GM18526 (cell line): ENCODE measurements at regions not wholly inside any gene's neighbourhood (a gene's known extent, or its start where the extent isn't known, plus 50 kb on each side); places are given as distances from the start of the nearest gene placed in this dataset.

Source experiments
- POLR2A ChIP-seq: IDR thresholded peaks from 3 replicates; pipeline ENCODE4 v1.6.1; 2011; ENCODE audit not compliant: insufficient read length; ENCODE audit errors: extremely low read depth

DNA sequence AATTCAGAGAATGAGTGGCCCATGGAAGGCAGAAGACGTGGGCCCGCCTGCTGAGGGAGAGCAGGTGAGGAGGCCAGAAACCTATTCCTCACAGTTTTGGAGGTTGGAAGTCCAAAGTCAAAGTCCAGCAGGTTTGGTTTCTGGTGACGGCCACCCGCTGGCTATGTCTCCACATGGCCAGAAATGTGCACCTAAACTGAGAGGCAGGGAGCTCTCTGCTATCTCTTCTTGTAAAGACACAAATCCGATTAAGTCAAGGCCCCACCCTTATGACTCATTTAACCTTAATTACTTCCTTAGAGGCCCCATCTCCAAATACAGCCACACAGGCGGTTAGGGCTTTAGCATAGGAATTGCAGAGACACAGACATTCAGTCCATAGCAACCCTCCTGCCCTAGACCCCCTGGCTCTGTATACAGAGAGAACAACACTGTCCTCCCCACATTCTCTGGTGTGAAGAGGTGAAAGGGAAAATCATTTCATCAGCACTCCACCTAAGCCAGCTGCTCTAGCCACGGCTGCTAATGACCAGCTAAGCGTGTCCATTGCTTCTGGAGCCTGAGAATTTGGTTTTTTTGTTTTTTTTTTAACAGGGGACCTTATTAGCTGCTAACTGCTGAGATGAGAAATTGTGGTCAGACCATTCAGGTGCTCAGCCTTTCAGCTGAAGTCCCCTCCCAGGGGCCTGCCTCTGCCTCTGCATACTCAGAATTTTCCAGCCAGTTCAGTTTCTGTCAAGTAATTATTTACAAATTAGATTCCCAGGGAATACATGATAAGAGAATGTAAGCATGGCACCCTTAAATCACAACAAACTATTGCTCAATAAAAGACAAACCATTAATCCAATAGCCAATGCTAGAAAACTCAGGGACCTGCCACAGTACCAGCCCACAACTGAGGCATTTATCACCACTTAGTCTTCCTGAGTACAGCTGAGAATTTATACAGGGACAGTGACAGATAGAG, 368.7 kb upstream of the ID2 start:
- TF ChIP-seq POLR2A = no peak

GRCh38 chr2:8314063-8314462, 367.8 kb upstream of the ID2 start:
- no peak for TF ChIP-seq POLR2A

DNA sequence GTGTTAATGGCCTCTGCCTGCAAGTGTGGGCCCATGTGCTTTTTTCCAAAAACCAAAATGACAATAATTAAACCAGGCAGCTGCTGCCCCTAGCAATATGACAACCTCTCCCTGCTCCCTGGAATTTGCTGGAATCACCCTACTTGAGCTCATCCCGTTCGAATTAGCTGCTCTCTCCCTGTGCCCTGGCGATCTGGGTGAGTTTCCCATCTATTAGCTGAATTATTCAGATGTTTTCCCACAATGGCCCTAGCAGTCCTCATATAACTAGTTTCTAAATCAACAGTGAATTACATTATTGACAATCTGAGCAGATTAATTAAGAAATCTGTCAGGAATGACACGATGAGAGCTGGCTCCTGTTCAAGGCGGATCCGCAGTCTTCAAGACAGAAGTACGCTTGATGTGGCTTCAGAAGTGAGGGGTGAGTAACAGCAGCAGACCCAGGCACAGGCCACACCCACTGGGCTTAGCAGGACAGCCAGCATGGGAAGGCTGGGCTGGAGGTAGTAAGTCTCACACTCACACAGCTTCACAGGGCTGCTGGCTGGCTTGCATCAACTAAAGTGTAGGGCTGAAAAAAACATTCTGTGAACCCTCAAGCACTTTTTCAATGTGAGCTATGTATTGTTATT, 366.2 kb upstream of the ID2 start:
- no peak for TF ChIP-seq POLR2A

GRCh38 chr2:8316356-8316755, 365.5 kb upstream of the ID2 start:
- TF ChIP-seq POLR2A = no peak

DNA sequence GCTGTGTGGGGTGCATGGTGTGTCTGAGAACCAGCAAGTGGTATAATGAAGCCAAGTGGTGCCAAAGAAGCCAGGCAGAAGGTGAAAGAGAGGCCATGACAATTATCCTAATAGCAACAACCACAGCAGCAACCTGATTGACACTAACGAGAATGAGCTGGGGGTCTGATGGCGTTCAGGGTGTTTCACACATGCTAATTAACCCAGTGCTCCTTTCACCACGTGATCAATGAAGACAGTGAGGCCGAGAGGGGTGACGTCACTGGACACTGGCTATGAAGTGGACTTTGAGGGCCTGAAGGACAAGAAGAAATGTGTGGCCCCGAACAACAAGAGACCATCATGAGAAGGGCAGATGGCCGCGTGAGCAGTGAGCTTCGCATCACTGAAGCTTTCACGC, 364.4 kb upstream of the ID2 start:
- no peak for TF ChIP-seq POLR2A

DNA sequence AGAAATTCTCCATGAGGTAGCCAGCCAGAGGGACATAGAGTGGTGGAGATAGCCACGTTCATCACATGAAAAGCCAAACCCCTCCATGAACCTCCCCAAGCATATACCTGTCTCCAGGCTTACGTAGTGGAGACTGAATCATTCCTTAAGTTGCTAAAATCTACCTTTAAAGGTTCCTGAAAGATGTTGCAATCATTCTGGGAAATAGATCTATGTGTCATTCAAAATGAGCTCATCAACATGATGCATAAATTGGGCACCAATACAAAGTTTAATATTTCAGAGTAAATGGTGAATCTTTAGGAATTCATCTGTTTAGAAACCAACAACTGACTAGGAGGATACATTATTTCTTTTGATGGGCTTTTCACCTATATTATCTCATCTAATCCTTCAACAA, 362.6 kb upstream of the ID2 start:
- TF ChIP-seq POLR2A = no peak

- no peak for TF ChIP-seq POLR2A
Observed at GRCh38 chr2:8320311-8321066, 361.4 kb upstream of the ID2 start.

GRCh38 chr2:8322634-8323033, 359.2 kb upstream of the ID2 start:
- TF ChIP-seq POLR2A = no peak

GRCh38 chr2:8324164-8324856, 357.5 kb upstream of the ID2 start:
- TF ChIP-seq POLR2A = no peak

DNA sequence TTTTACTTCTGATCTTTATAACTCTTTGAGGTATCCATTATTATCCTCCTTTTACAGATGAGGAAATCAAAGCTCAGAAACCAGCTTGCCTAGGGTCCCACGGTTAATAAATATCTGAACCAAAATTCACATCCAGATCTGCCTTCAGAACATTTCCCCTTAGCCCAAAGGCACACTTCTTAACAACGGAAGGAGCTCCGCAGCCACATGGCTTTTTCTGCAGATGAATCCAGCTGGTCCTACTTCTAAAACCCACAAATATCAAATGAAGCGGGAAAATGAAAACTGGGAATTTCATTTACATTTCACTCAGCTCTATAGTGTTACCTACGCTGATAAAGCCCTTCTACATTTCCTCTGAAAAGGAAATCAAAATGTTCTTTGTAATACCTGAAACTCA, 357.0 kb upstream of the ID2 start:
- TF ChIP-seq POLR2A = no peak

DNA sequence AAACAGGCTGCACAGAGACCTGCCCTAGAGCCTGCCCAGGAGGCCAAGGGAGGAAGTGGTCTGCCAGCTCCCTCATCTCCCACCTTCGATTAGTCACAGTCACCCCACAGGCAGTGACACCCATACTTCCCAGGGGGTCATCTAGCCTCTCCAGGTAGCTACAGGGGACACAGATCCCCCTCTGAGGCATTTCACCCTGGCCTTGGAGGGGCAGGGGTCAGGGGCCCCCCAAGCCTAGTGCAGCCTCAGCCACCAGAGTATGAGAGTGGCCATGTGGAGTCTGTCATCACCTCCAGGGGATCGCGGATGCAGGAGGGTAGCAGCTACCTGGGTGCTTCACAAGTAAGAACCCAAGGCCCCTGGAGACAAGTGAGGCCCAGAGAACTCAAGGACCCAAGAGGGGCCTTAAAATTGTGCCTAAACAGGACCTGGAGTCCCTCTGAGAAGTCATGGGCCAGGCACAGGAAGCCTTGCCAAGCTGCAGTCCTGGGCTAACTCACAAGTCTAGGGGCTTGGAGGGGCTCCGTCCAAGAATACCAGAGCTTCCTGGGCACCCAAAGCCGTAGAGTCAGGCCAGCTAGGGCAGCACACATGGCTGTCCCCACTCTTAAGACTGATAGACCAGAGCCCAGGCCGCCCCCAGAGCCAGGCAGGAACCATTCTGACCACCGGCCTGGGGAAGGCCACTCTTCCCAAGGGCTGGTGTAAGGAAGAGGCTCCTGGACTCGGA, 354.3 kb upstream of the ID2 start:
- TF ChIP-seq POLR2A = no peak

- no peak for TF ChIP-seq POLR2A
Observed at GRCh38 chr2:8328217-8328616, 353.6 kb upstream of the ID2 start.

DNA sequence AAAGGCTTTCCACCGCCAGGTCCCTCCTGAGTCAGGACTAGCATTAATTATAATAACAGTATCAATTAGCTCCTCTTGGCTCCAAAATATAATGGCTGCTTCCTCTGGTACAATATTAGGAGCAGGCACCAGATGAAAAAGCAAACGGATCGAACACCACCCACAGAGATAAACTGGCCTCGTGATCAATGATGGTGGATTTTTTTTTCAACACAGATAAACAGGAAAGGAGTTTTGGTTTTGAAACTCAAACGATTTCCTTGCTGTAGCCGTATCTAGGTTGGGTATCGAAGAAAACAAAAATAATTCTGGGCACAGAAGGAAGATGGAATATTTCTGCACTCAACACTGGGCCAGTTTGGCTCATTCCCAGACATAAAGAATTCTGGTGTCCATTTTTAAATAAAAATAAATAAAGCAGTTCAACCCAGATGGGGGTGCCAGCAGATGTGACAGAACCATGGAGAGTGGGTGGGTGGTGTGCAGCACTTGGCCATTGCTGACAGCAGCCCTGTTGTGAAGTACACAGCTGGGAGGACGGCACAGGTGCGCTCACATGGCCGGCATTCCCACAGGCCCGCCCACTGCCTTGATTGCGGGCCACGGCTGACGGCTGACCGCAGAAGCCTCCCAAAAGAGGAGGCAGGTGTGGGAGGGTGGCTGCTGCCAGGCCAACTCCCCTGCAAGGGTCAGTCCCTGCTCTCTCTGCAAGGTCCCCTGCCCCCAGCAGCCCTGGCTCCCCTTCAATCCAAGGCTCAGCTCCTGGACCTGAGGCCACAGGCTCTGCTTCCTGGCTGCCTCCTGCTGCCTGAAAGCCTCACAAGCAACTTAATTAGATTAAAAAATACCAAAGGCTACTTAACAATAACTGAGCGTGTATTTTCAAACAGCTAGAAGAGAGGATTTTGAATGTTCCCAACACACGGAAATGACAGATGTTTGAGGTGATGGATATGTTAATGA, 351.9 kb upstream of the ID2 start:
- no peak for TF ChIP-seq POLR2A

- TF ChIP-seq POLR2A = no peak
Observed at GRCh38 chr2:8331068-8331467, 350.8 kb upstream of the ID2 start.

- no peak for TF ChIP-seq POLR2A
Observed at GRCh38 chr2:8332646-8333045, 349.2 kb upstream of the ID2 start.
